ENCODE measurements at regions not wholly inside any gene's neighbourhood (a gene's known extent, or its start where the extent isn't known, plus 50 kb on each side); places are given as distances from the start of the nearest gene placed in this dataset.

DNA sequence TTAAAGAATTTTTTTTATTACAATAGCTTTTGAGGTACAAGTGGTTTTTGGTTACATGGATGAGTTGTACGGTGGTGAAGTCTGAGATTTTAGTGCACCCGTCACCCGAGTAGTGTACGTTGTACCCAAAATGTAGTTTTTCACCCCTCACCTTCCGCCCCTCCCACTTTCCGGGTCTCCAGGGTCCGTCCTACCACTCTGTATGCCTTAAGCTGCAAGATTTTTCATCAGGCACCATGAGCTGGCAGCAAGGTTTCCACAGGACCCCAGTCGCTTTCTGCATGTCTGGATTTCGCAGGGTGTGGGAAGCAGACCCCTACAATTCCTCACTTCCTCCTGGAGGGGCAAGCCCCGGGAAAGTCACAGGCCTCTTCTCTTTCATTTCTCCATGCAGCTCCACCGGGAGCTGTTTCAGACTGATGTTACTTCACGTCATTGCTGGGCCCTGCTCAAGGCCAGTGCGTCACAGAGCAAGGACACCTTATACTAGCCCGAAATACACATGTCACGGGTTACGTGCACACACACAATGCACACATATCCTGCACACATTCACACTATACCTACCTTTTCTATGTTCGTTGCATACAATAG lies 179.1 kb downstream of the ZFP36L2 start:
- TF ChIP-seq, protein P1, sequence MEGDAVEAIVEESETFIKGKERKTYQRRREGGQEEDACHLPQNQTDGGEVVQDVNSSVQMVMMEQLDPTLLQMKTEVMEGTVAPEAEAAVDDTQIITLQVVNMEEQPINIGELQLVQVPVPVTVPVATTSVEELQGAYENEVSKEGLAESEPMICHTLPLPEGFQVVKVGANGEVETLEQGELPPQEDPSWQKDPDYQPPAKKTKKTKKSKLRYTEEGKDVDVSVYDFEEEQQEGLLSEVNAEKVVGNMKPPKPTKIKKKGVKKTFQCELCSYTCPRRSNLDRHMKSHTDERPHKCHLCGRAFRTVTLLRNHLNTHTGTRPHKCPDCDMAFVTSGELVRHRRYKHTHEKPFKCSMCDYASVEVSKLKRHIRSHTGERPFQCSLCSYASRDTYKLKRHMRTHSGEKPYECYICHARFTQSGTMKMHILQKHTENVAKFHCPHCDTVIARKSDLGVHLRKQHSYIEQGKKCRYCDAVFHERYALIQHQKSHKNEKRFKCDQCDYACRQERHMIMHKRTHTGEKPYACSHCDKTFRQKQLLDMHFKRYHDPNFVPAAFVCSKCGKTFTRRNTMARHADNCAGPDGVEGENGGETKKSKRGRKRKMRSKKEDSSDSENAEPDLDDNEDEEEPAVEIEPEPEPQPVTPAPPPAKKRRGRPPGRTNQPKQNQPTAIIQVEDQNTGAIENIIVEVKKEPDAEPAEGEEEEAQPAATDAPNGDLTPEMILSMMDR (IDR thresholded peaks at IDR 0.05 in 4 of 5, conservative IDR thresholded peaks at IDR 0.05 in 1 of 5), result no peak
- TF ChIP-seq POLR2A (IDR thresholded peaks at IDR 0.05), result no peak

Data from gastrocnemius medialis (tissue), 4 donors.